GM19239 (cell line): ENCODE measurements at regions not wholly inside any gene's neighbourhood (a gene's known extent, or its start where the extent isn't known, plus 50 kb on each side); places are given as distances from the start of the nearest gene placed in this dataset.

Experiments used
- DNase-seq: peaks from one replicate; pipeline ENCODE4 v3.0.0; 2011; ENCODE audit warnings: low spot score; ENCODE audit not compliant: insufficient read length
- FAIRE-seq: peaks from 2 replicates; lab custom pipeline; 2011; peaks lifted over from hg19 to GRCh38; lab: Jason Lieb, UNC

- FAIRE-seq (no peak), DNase-seq (no peak)
These were observed 539.4 kb upstream of the TNP1 start for GRCh38 chr2:217399291-217399690.

DNA sequence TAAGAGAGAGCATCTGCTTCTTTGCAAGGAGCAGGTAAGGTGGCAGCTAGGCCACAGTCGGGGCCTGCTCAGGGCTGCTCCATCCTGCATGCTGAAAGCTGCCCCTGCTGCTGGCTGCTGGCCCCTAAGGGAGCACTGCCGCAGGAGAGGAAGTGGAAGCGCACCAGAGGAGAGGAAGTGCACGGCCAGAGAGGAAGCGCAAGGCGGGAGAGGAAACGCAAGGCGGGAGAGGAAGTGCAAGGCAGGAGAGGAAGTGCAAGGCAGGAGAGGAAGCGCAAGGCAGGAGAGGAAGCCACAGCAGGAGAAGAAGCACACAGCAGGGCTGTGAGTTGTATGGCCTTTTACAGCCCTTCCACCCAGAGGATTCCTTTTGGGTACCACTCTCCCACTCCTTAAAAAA lies 539.0 kb upstream of the TNP1 start:
- no peak for DNase-seq

DNA sequence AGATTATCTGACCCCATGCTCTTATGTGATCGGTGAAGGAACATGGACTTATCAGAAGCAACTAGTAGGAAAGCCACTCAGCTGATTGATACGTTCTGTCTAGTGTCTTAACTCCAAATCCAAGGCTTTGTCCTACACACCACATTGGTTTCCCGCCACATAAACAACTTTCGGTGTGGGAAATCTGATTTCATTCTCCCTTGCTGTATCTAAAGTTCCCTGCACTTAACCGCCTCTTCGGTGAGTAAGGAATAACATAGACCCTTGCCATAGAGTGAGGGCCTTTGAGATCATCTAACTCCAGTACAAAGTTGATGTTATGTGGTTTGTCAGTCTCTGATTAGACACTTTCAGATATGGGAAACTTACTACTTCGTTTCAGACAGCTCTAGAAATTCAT lies 538.2 kb upstream of the TNP1 start:
- no peak for DNase-seq
- FAIRE-seq, result no peak

More for the DNA sequence above, 539.0 kb upstream of the TNP1 start:
- FAIRE-seq, result no peak

DNA sequence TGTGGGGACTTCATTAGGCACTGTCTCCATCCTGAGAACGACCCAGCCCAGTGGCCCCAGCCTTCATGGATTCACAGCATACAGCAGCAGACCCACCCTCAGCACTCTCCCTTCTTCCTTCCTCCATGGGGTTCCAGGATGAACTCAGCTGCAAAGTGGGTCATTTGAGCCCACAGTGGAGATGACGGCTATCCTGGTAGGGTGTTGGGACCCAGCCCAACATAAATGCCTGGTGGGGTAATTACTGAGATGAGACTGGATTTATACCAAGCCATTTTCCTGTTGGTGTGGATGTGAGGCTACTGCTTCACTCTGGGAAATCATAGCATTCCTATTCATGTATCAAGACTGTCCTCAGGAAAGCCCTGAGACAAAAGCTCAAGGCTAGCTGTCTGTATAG lies 536.7 kb upstream of the TNP1 start:
- DNase-seq (no peak), FAIRE-seq (no peak)

- no peak for FAIRE-seq
- no peak for DNase-seq
These were observed 536.3 kb upstream of the TNP1 start for GRCh38 chr2:217396165-217396564.

DNA sequence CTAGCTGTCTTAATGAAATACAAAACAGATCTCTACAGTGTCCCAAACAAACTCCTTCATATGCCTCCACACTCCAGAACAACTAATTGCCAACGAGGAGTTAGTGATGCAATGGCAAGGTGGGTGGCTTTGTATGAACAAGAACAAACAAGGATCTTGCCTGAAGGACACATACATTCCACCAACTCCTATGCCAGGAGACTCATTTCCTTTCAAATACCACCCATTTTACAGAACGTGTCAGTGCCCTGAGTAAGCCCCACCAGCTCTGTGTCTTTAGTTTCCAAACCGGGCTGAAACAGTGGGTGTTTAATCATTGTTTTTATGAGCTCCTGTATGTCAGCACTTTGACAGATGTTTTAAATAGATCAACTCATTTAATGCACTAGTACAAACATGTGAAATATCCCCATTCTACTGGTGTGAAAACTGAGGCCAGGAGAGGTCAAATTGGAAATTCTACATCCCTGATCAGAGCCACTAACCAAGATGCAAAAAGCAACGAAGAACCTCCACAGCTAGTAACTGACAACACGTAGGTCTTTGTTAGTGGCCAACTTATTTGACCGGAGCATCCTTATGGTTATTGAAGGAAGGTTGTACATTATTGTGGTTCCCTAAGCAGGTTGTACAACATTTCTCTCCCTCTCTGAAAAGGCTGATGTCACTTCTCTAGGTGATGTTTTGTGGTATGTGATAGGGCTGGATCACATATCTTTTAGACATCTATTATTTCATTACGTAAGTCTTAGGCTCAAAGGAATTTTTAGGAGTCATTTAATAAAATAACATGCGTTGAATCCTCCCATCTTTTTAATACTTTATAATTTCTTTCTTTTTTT lies 534.9 kb upstream of the TNP1 start:
- no peak for DNase-seq
- FAIRE-seq, result no peak

DNA sequence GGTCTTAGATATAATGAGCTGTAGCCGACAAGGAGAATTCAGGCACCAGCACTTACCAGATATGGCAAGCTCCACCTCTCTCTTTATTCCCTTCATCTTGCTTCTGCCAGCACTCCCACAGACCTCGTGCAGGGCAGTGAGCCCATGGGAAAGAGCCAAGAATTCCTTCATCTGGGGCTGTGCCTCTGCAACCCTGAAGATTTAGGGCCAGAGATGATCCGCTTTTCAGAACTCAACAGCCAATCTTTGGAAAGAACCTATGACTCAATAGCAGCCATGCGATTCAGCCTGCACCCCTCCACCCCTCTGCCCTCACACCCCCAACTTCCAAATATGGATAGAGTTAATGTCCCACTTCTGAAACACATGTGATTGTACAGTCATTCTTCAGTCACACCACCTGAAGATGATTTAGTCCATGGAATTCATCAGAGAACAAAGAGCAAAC lies 533.7 kb upstream of the TNP1 start:
- no peak for FAIRE-seq
- DNase-seq, result no peak

- DNase-seq (no peak), FAIRE-seq (no peak)
These were observed 533.2 kb upstream of the TNP1 start for GRCh38 chr2:217392930-217393584.

- DNase-seq, result no peak
- FAIRE-seq, result no peak
These were observed 528.0 kb upstream of the TNP1 start for GRCh38 chr2:217387776-217388387.

- DNase-seq (no peak), FAIRE-seq (no peak)
These were observed 526.2 kb upstream of the TNP1 start for GRCh38 chr2:217386041-217386440.

DNA sequence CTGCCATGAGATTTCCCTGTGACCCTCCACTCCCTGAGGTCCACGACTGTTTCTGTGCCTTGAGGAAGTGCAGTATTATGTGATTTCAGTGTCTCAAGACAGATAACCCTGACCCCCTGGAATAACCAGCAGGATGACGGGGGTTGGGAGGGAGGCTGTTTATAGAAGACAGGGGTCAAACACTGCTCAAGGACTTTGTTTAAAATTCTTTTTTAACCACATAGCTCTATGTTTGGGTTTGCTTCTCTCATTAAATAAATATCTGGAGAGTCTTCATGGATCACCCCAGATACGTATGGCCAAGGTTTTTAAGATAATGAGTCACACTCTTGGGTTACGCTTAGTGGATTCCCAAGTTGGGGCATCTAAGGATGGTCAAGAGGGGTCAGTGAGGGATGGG lies 523.8 kb upstream of the TNP1 start:
- FAIRE-seq, result no peak
- no peak for DNase-seq

DNA sequence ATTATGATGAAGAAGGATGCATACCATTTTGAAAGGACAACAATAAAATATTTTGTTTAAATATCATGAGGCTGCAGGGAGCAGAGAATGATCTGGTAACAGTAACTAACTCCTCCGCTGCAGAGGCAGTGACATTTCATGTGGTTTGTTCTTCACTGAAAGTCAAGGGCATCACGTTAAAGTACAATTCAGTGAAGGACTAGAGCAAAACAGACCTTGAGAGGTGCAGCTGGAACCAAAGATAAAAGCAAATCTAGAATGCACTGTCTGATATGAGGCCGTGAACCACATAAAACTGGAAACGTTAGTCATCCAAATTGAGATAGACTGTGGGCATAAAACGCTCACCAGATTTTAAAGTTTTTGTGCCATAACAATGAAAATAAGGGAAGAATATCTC lies 522.9 kb upstream of the TNP1 start:
- DNase-seq (no peak), FAIRE-seq (no peak)

DNA sequence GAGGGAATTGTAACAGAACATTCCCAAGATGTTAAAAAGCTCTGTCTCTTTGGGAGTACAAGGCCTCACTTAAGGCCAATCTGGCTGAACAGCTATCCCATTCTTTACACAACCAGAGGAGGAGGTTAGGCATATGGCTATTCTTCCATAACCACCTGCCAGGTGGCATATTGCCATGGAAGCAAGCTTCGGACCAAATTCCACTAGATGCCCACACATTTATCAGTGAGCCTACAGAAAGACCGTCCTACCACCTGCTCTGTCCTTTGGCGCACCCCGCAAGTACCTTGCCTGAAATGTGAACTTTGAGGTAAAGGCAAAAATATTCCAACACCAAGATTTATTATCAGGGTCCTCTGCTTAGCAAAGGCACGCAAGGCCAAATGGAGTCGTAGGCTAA lies 519.9 kb upstream of the TNP1 start:
- DNase-seq (no peak), FAIRE-seq (no peak)

GRCh38 chr2:217372794-217373193 lies 512.9 kb upstream of the TNP1 start:
- FAIRE-seq (no peak), DNase-seq (no peak)

- DNase-seq (no peak), FAIRE-seq (no peak)
These were observed 511.9 kb upstream of the TNP1 start for GRCh38 chr2:217371781-217372213.

DNA sequence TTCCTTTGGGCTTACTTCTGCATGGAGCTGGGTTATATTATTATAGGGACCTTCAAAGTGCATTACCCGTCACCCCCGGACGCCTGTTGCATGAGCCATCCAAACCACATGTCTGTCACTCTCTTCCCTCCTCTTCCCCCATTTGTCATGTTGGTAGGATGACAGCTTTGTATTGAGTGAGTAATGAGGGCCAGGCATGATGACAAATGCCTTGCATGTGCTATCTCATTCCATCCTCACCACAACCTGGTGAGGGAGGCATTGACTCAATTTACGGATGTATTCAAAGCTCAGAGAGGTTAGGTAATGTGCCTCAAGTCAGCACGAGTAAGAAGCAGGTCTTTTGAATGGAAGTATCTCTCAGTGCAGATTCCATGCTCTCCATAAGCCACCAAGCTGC lies 510.5 kb upstream of the TNP1 start:
- DNase-seq, result no peak
- no peak for FAIRE-seq

- DNase-seq (no peak), FAIRE-seq (no peak)
These were observed 507.6 kb upstream of the TNP1 start for GRCh38 chr2:217367464-217367863.

DNA sequence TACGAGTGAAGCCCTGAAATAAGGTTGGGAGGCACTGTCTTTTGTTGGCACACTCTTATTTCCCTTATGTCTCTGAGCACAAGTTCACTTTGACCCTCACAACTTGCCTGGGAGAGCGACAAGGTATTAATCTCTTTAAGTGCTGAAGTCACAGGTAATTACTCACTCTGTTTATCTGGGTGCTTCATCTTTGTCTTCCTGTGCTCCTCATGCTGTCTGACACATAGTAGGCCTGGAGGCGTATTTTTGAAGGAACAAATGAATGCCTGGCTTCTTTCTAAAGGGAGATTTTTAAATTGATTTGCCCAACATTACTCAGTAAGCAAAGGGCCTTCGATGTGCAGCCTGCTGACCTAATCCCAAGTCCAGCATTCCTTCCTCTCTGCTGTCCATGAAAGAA lies 507.1 kb upstream of the TNP1 start:
- DNase-seq, result no peak
- FAIRE-seq, result no peak

GRCh38 chr2:217366266-217366895 lies 506.5 kb upstream of the TNP1 start:
- DNase-seq, result no peak
- no peak for FAIRE-seq

DNA sequence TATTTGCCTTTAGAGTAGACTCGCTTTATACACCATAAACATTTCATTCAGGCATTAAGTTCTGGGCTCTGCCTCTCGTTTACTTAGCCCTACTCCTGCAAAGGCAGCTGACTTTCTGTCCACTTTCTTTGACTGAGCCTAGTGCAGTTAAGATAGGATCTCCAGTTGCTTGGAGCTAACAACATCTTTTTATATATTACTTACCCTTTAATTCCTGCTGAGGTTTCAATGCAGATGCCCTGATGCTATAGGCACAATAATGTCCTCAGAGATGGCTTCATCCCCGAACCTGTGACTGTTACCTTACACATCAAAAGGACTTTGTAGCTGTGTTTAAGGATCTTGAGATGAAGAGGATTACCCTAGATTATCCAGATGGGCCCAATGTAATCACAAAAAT lies 505.8 kb upstream of the TNP1 start:
- DNase-seq (no peak), FAIRE-seq (no peak)

DNA sequence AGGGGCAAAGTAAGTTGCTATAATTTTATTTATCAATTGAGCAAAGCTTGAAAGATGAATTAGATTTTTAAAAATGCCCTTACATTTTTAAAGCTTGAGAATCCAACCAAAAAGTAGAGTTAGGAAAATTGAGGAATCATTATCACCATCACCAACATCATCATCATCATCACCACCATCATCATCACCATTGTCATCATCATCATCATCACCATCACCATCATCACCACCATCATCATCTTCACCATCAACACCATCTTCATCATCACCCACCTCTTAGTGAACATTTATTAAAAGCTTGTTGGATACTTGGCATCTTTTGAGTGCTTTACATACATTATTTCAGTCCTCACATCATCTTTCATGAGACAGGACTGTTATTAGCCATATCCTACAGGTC lies 504.4 kb upstream of the TNP1 start:
- DNase-seq (no peak), FAIRE-seq (no peak)
